ENCODE measurements at regions not wholly inside any gene's neighbourhood (a gene's known extent, or its start where the extent isn't known, plus 50 kb on each side); places are given as distances from the start of the nearest gene placed in this dataset.
"Not testable (repeated sequence)": the region's sequence is repeated elsewhere in the genome, so short reads cannot be mapped to it uniquely, and the experiment has no call there.

DNA sequence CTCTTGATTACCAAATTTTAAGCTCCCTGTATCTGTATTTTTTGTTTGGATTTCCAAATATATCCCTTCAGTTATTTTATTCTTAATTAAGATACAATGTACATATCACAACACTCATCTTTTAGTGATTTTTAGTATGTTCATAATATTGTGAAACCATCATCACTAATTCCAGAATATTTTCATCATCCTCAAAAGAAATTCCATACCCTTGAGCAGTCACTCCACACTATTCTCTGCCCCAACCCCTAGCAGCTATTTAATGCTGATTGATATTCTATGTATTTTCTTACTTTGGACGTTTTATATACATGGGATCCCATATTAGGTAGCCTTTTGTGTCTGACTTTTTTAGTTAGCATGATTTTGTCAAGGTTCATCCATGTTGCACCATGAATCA lies 127.4 kb upstream of the SLC8A1 start:
- no peak for DNase-seq (ENCODE audit: low read depth)

DNA sequence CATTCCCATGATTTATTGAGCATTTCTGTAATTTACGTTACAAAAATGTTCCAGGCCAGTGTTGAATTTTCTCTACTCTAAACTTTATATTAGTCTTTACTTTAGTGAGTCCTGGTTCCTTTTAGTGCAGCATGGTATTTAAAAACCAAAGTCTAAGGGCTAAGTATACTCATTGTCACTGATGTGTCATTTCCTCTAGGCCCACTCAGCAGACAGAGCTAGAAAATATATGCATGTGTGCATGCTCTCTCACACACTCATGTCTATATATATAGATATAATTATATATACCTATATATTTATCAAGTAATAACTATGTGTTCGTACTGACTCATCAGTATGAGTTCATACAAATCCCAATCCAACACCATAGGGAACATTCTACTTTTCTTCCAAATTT lies 132.5 kb upstream of the SLC8A1 start:
- DNase-seq (ENCODE audit: low read depth) = no peak

GRCh38 chr2:40591774-40592173 lies 139.9 kb upstream of the SLC8A1 start:
- DNase-seq (ENCODE audit: low read depth) = no peak

DNA sequence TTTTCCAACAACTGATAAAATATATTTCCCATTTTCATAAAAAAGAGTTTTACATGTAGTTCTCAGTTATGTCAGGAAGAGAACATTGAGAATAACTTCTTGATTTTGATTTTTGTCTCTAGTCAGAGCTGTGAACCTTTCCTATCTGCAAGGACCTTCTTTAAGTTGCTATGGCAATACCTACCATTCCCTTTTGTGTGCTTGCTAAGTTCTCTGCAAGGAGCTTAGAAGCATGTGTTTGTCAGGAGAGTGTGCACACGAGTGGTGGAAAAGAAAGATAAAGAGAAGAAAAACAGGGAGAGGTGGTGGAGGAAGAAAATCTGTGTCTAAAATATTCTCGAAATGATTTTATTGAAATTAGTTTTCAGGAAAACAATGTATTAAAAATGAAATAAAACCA lies 140.3 kb upstream of the SLC8A1 start:
- DNase-seq (ENCODE audit: low read depth) = no peak

GRCh38 chr2:40606862-40607261 lies 155.0 kb upstream of the SLC8A1 start:
- no peak for DNase-seq (ENCODE audit: low read depth)

DNA sequence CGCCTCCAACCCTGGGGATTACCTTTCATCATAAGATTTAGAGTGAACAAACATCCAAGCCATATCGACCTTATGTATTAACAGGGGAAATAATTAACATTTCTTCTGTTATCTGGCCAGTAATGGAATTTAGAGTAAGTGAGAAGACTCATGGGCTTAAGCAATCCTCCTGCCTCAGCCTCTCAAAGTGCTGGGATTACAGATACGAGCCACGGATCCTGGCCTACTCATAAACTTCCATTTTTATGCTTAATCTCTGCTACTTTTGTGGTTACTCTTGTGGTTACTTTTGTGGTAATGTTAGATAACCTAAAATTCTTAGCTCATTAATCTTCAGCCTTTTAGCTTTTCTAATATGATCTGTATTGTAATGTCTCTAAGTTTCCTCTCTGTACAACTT lies 159.3 kb upstream of the SLC8A1 start:
- DNase-seq (ENCODE audit: low read depth) = no peak

- DNase-seq (ENCODE audit: low read depth) = no peak
Observed at GRCh38 chr2:40625849-40626248, 174.0 kb upstream of the SLC8A1 start.

GRCh38 chr2:40628556-40628955 lies 176.7 kb upstream of the SLC8A1 start:
- no peak for DNase-seq (ENCODE audit: low read depth)

DNA sequence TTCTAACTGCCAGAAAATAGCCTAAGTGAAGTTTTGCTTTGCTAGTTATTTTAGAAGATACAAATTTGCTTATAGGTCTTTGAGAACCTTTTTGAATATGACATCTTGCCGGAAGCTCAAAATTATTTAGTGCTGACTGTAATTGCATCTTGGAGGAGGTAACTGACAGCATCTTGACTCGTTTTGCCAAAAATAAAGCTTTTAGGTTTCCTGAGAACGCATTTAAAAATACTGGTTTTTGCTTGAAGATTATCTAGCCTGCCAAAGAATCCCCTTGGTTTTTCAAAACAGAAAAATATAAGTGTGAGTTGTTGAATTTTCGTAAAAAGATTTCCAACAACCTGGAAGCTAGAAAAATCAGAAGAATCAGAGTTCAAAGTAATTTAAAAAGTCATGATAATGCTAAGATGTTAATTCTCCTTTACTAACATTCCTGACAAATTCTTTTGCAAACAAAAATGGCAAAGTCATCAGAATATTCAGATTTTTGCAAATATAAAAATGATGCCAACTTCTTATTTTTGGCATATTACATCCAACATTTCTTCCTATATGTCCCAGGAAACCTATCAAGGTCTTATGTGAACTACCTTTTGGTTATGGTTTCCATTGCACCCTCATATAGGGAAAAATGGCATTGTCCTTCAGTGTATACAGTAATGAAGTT lies 178.0 kb upstream of the SLC8A1 start:
- no peak for DNase-seq (ENCODE audit: low read depth)

GRCh38 chr2:40639320-40639719 lies 187.4 kb upstream of the SLC8A1 start:
- no peak for DNase-seq (ENCODE audit: low read depth)

- DNase-seq (ENCODE audit: low read depth) = no peak
Observed at GRCh38 chr2:40642237-40642636, 190.3 kb upstream of the SLC8A1 start.

DNA sequence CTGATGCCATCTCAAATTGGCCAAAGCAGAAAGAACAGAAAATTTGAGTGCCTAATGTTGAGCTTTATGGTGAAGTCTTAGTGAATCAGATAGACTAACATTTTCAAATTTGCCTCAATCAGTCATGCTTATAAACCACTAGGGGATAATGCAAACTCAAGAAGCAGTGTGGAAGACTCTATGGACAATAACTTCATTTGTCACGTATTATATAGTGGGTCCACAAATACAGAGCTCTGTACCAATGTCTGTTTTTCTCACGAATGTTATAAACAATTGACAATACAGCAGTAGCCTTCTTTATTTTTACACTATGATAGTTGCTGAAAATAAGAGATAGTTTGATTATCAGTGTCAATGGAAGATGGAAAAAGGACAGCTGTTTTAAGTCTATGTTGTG lies 190.8 kb upstream of the SLC8A1 start:
- DNase-seq (ENCODE audit: low read depth) = no peak

DNA sequence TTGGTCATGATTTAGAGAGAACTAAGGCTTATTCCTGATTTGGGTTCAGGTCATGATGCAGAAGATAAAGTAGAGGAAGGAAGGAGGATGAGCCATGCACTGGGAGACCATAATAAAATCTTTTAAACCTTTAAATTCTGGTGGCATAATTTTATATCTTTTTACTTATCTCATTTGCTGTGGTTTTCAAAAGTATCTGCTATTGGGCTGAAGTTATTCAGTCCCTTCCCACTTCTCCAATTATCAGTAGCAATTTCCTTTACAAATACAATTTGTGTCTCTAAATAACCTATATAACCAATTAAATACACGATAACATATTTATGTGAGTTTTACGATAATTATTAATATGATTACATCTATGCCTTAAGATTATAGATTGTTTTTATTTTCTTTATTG lies 194.8 kb upstream of the SLC8A1 start:
- no peak for DNase-seq (ENCODE audit: low read depth)

- no peak for DNase-seq (ENCODE audit: low read depth)
Observed at GRCh38 chr2:40652155-40652554, 200.3 kb upstream of the SLC8A1 start.

DNA sequence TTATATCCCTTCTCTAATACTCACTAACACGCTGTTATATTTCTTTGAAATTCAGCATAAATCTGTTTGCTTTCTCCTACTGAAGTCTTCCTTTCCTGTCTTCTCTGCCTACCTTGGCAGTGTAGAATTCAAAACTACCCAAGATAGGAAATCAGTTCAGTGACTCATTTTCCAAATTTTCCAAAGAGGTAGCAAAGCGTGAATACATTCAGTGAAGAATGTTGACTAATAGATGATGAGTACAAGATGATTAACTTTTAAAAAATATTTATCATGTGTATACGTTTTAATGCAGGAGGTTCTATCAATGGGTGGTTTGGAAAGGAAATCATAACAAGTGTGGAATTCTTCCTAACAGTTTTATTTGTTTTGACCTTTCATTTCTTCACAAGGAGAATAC lies 201.9 kb upstream of the SLC8A1 start:
- no peak for DNase-seq (ENCODE audit: low read depth)

DNA sequence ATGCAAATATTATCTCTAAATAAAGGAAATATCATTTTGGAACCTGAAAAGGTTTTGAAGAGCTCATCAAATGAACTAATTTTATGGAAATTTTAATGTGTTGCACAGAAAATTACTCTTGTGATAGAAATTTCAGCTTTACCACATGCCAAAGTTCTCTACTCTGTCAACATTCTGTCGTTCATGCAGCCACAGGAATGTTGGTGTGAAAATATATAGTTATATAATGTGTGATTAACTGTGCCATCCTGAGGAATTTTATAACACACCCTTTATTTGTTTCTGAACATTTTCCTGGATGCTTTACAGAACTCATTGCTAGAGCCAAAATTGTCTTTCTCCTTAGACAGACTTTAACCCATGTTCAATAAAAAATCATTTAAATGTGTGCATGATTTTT lies 202.5 kb upstream of the SLC8A1 start:
- DNase-seq (ENCODE audit: low read depth) = no peak

DNA sequence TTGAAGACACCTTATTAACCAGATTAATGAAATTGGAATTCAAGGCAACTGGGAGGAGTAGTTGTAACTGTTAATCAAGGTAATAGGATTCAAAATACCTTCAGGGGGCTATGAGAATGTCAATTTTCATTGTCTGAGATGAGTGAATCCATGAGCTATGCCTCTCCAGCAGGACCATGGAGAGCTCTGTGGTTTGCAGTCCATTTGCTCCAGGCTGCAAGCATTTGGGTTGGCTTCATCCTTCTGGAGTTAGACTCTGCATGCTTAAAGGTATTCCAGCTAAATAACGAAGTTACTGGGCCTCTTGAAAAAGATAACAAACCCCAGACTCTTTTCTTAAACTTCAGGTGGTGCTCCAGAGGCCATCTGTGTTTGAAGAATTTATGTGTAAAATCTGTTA lies 207.1 kb upstream of the SLC8A1 start:
- no peak for DNase-seq (ENCODE audit: low read depth)

DNA sequence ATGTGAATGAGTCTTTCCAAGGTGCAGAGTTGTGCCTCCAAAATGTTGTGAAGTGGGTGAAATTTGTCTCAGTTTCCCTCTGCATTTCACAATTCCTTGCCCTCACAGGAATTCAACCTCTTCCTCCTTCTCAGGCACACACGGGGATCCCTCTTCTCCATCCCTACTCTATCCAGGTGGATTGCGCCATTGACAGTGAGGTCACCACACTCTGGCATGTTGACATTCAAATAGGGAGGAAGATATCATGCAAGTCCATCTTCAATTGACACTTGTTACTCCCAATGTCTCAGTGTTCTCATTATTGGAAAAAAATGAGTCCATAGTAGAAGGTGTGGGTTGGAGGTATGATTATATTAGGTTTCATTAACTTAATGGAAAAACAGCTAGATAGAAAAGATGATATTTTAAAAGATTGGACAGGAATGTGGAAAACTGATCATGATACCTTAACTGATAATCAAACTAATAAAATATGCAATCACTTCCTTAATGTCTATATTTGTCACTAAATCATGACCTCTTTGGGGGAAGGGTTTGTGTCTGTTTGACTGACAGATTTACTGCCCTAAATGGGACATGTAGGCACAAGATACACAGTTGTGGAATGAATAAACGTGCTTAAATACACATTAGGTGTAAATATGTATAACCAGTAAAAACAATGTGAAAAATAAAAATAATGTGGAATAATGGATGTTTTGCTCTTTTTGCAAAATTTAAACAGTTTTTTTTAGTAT lies 213.8 kb upstream of the SLC8A1 start:
- no peak for DNase-seq (ENCODE audit: low read depth)

DNA sequence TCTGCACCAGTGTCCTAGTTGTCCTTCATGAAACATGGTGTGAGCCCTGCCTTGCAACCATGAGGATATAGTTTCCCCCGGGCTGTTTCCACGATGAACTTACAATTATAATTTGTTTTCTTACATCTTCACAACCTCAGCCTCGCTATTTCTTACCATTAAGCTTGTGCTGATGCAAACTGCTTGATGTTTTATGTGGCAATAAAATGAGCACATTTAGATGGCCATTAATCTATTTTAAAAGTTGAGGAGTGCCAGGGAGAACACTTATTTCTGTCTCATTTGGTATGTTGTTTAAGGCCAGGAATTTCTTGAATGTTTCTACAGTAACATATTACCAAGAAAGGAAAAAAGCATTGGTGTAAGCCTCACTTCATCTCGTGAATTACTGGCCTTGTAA lies 214.5 kb upstream of the SLC8A1 start:
- no peak for DNase-seq (ENCODE audit: low read depth)

- no peak for DNase-seq (ENCODE audit: low read depth)
Observed at GRCh38 chr2:40668425-40668824, 216.5 kb upstream of the SLC8A1 start.

- DNase-seq (ENCODE audit: low read depth) = not testable (repeated sequence)
Observed at GRCh38 chr2:40676134-40676790, 224.4 kb upstream of the SLC8A1 start.

DNA sequence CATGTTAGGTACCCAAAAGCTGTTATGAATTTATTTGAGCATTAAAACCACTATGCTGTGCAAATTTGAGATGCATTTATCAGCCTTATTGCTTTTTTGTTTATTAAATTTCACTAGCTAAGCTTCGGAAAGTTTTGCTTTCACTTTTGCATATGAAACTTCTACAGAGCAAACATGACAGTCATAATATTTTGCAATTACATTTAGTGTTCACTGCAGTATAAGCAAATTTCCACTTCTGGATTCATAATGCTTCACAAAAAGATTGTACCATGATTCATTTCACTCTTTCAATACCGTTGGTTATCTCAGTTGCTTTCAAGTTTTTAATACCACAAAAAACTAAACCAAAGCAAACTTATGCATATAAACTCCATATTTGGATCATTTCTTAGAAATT lies 228.7 kb upstream of the SLC8A1 start:
- DNase-seq (ENCODE audit: low read depth) = no peak

DNA sequence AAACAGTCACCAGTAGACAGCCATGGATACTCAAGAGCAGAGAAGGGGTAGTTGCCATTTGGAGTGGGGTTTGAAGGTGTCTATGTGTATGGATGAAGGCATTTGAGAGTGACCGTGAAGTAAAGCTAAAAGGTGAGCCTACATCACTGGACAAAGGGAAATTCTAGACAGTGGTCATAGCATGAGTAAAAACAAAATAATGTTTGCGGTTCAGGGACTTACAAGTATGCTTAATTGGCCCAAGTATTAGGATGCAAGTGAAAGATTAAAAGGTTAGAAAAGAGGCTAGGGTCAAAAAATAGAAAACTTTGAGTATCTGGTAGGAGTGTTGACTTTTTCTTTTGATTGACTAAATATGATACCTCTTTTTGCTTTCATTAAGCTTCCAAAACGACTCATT lies 238.1 kb upstream of the SLC8A1 start:
- DNase-seq (ENCODE audit: low read depth) = no peak

DNA sequence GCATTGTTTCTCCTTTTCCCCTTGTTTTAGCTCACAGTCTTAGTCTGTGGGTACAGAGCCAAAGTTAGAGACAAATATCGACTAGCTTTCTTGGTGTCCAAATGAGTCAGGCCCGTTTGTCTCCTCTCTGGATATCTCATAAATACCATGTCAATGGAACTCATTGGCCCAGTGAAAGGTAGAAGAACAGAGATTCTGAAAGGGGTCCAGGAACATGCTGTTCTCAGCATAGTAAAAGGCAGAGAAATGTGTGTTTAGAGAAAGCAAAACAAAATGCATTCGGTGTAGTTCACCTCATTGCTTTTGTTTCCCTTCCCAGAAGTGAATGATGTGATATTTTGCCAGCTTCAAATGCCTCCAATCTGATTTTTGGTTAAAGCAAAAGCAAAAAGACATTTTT lies 238.6 kb upstream of the SLC8A1 start:
- no peak for DNase-seq (ENCODE audit: low read depth)
